Coronary artery (tissue), 2 donors: ENCODE measurements at regions not wholly inside any gene's neighbourhood (a gene's known extent, or its start where the extent isn't known, plus 50 kb on each side); places are given as distances from the start of the nearest gene placed in this dataset.

Experiments
- DNase-seq: peaks from one replicate; pipeline ENCODE4 v3.0.0-alpha.2; 2017; ENCODE audit warnings: low spot score
- H3K27ac ChIP-seq, 2 donors: fragments of 200-600 bp; sonication (generic); one replicate each; pipeline ENCODE4 v1.5.1; 2016 to 2019
- H3K4me3 ChIP-seq: fragments of 200-600 bp; sonication (generic); 2 replicates; pipeline ENCODE4 v1.5.1; 2016; ENCODE audit warnings: mild to moderate bottlenecking, moderate library complexity
- TF ChIP-seq, protein P1 (sequence below): fragments of 200-600 bp; sonication (generic); IDR thresholded peaks from one replicate; pipeline ENCODE4 v1.5.1; 2019; ENCODE audit warnings: antibody characterized with exemption

DNA sequence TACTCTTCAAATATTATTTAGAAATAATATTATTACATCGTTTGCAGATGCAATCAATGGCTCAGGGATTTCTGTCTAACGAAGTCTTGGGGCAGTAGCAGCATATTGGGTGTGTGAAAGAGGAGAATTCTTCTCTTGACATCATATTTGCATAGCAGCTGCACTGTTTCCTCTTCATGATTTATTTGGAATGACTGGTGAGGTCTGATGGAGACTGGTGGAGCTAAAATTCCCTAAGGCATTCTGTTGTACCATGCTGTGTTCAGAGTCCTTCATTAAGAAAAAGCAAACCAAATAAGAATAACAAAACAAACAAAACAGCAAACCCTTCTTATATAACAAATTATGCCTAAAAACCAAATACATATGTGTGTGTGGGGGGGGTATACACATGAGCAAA lies 177.6 kb downstream of the DIRAS2 start:
- TF ChIP-seq, protein P1, sequence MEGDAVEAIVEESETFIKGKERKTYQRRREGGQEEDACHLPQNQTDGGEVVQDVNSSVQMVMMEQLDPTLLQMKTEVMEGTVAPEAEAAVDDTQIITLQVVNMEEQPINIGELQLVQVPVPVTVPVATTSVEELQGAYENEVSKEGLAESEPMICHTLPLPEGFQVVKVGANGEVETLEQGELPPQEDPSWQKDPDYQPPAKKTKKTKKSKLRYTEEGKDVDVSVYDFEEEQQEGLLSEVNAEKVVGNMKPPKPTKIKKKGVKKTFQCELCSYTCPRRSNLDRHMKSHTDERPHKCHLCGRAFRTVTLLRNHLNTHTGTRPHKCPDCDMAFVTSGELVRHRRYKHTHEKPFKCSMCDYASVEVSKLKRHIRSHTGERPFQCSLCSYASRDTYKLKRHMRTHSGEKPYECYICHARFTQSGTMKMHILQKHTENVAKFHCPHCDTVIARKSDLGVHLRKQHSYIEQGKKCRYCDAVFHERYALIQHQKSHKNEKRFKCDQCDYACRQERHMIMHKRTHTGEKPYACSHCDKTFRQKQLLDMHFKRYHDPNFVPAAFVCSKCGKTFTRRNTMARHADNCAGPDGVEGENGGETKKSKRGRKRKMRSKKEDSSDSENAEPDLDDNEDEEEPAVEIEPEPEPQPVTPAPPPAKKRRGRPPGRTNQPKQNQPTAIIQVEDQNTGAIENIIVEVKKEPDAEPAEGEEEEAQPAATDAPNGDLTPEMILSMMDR: no peak
- Histone ChIP-seq H3K27ac (no peak overlapping the region), H3K4me3 (no peak overlapping the region)
- no peak for DNase-seq

DNA sequence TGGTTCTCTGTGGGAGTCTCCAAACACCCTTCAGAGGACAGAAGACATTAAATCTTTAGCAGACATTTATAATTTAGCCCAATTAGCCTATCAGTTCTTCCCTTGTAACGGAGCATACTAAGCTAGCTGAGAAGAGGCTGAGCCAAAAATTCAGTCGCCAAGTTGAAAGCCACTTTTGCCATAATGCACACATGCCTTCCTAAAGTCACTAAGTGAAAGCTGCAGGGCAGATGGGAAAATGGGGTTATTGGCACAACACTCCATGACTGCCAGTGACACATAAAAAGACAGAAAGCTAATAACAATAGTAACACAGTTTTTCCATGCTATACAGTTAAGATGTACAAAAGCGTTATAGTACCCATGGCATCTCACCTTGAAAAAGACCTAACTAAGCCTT lies 176.2 kb downstream of the DIRAS2 start:
- Histone ChIP-seq H3K27ac (no peak overlapping the region), H3K4me3 (no peak overlapping the region)
- TF ChIP-seq, protein P1: no peak
- no peak for DNase-seq

DNA sequence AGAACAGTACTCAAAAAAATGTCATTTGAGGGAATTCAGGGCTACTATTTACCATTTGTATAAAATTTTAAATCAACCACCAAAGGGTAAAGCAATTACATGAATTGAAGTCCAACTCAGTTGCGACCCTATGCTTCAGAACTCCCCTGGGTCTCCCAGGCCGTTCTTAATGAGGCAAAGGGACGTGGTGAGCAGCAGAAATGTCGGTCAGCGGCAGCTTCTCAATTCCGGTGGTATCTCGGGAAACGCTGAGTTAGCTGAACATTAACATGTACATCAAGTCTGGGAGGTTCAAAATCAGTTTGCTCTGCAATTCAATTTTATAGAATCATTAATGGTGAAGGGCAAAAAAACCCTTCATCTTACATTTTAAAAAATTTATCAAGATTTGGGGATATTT lies 173.2 kb downstream of the DIRAS2 start:
- Histone ChIP-seq H3K27ac (no peak overlapping the region), H3K4me3 (no peak overlapping the region)
- TF ChIP-seq, protein P1: no peak
- DNase-seq: no peak

DNA sequence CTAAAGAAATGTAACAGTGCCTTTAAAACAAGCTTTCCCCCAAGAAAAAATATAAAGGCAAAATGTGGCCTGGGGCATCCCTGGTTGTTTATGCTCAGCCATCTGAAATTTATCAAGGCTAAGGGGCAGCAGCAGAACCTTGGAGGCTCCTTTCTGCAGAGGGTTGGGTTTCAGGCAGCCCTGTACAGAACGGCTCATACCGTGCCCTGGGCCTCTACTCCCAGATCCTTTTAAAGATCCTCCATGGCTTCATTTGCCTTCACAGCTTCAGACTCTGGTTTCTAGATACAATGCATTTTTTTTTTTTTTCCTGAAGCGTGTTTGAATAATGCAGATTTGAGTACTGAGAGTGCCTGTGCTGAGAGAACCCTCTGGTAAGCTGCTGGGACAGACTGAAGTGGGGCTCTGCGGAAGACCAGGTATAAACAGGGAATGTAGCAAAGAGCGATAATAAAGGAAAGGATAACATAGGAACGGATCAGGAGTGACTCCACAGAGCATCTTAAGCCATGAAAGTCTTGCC lies 172.7 kb downstream of the DIRAS2 start:
- TF ChIP-seq, protein P1: no peak
- no peak overlapping the region for H3K27ac ChIP-seq
- H3K4me3 ChIP-seq: no peak overlapping the region
- no peak for DNase-seq

DNA sequence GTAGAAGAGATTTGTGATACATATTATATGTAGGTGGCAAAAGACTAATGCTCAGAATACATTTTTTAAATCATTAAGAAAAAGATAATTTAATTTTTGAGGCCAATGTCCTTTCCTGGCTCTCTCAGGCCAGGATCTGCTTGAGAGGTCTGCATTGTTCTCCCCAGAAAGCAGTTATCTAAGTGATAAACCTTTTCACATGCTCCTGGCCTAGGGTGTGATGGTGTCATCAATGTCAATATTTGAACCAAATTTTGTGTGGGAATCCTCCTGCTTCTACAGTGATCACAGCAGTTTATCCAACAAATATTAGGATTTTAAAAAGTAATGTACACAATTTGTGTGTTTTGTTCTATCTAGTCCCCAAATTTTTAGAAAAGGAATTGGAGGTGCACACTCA lies 166.6 kb downstream of the DIRAS2 start:
- no peak overlapping the region for H3K4me3 ChIP-seq
- TF ChIP-seq, protein P1: no peak
- H3K27ac ChIP-seq: no peak overlapping the region
- DNase-seq: no peak

DNA sequence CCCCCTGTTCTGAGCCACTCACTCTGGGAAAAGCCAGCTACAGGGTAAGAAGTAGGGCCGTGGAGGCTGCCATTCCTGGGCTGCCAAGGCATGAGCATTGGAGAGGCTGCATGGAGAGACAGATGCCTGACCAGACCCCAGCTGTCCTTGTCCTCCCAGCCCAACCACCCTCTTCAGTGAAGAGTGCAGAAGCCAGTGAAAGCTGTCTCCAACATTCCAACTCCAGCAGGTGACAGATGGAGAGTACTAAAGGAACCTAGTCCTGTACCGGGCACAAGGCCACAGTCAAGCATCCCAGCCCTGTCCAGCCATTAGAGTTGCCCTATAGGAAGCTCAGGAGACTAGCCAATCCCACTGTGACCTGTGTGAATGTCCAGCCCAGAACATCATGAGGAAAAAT lies 165.1 kb downstream of the DIRAS2 start:
- Histone ChIP-seq H3K4me3 (no peak overlapping the region), H3K27ac (no peak overlapping the region)
- TF ChIP-seq, protein P1: no peak
- DNase-seq: no peak

DNA sequence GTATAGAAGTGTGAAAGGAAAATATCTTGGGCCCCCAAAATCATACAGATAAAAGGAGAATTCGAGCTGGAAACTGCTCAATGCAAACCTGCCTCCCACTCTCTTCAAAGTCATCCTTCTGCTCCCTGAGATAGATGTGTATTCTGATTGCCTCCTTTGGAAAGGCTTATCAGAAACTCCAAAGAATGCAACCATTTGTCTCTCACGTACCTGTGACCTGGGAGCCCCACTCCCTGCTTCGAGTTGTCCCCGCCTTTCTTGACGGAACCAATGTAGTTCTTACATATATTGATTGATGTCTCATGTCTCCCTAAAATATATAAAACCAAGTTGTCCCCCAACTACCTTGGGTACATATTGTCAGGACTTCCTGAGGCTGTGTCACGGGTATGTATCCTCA lies 163.8 kb downstream of the DIRAS2 start:
- no peak overlapping the region for H3K4me3 ChIP-seq
- TF ChIP-seq, protein P1: no peak
- DNase-seq: no peak
- H3K27ac ChIP-seq: no peak overlapping the region
